ENCODE measurements at regions not wholly inside any gene's neighbourhood (a gene's known extent, or its start where the extent isn't known, plus 50 kb on each side); places are given as distances from the start of the nearest gene placed in this dataset.

GRCh38 chr1:219461981-219462400, 150.9 kb downstream of the ZC3H11B start:
- CTCF ChIA-PET: no interaction called here
- TF ChIP-seq NPAS2 (CRISPR knock-in tag; IDR thresholded peaks at IDR 0.05; ENCODE audit: borderline replicate concordance): no peak
- TF ChIP-seq CHD4 (IDR thresholded peaks at IDR 0.05; ENCODE audit: borderline replicate concordance): no peak
- TF ChIP-seq HOXB5 (CRISPR knock-in tag; IDR thresholded peaks at IDR 0.05): no peak
- Histone ChIP-seq H3K27ac (no peak overlapping the region), H3K4me1 (no peaks in the 10 kb centered on the region), H3K9me3 (no peaks in the 10 kb centered on the region), H3K4me2 (no peak overlapping the region), H3K4me3 (no peak overlapping the region)
- ATAC-seq (no peak), FAIRE-seq (no peak), DNase-seq (ENCODE audit: low read depth in 1 of 2, low spot score in 1 of 2) (no peak)
- WGBS (ENCODE audit: missing lambda C conversion rate): 88% methylated on average over 1 of the region's 1 CpG
- POLR2A ChIA-PET: no interaction called here

- no peak overlapping the region for H3K4me3 ChIP-seq
- H3K4me2 ChIP-seq: no peak overlapping the region
- no peaks in the 10 kb centered on the region for H3K9me3 ChIP-seq
- no peaks in the 10 kb centered on the region for H3K4me1 ChIP-seq
- 39% methylated on average over 11 of the region's 11 CpGs for WGBS (ENCODE audit: missing lambda C conversion rate)
- ATAC-seq (no peak), FAIRE-seq (no peak), DNase-seq (ENCODE audit: low read depth in 1 of 2, low spot score in 1 of 2) (no peak)
- no peak for TF ChIP-seq RNF2 (IDR thresholded peaks at IDR 0.05; ENCODE audit: borderline replicate concordance, low read depth)
- TF ChIP-seq MAX (IDR thresholded peaks at IDR 0.05): no peak
- TF ChIP-seq HES2 (IDR thresholded peaks at IDR 0.05): no peak
- TF ChIP-seq EP300 (IDR thresholded peaks at IDR 0.05): no peak
- TF ChIP-seq ELK1 (IDR thresholded peaks at IDR 0.05; ENCODE audit: low read depth, low read length): no peak
- TF ChIP-seq KDM5A (IDR thresholded peaks at IDR 0.05): no peak
- no peak overlapping the region for H3K27ac ChIP-seq
- CTCF ChIA-PET: no interaction called here
- POLR2A ChIA-PET: no interaction called here
These were observed 151.7 kb downstream of the ZC3H11B start for GRCh38 chr1:219460896-219461815.

- CTCF ChIA-PET: no interaction called here
- no peak for DNase-seq (ENCODE audit: low read depth in 1 of 2, low spot score in 1 of 2)
- Histone ChIP-seq H3K9me3 (no peaks in the 10 kb centered on the region), H3K4me1 (no peaks in the 10 kb centered on the region), H3K4me2 (no peak overlapping the region), H3K4me3 (no peak overlapping the region), H3K27ac (no peak overlapping the region)
- POLR2A ChIA-PET: no interaction called here
- ATAC-seq: no peak
- no peak for TF ChIP-seq USF2 (IDR thresholded peaks at IDR 0.05)
- TF ChIP-seq POLR2A (IDR thresholded peaks at IDR 0.05; ENCODE audit: low read length): no peak
- TF ChIP-seq KDM5A (IDR thresholded peaks at IDR 0.05): no peak
- TF ChIP-seq NFE2L2 (conservative IDR thresholded peaks at IDR 0.05; ENCODE audit: low read length): no peak
- no peak for TF ChIP-seq POLR2AphosphoS2 (conservative IDR thresholded peaks at IDR 0.05; ENCODE audit: low read length)
- TF ChIP-seq BHLHE40 (IDR thresholded peaks at IDR 0.05; ENCODE audit: low read depth, low read length): no peak
- TF ChIP-seq EHF (CRISPR knock-in tag; IDR thresholded peaks at IDR 0.05): no peak
- no peak for TF ChIP-seq HDAC2 (IDR thresholded peaks at IDR 0.05)
- no peak for TF ChIP-seq RCOR1 (IDR thresholded peaks at IDR 0.05; ENCODE audit: low read depth, low read length)
- TF ChIP-seq CBX8 (IDR thresholded peaks at IDR 0.05): no peak
- TF ChIP-seq ZNF302 (CRISPR knock-in tag; IDR thresholded peaks at IDR 0.05): no peak
- no peak for TF ChIP-seq SMC3 (IDR thresholded peaks at IDR 0.05)
- no peak for TF ChIP-seq FOSL2 (IDR thresholded peaks at IDR 0.05)
- no peak for TF ChIP-seq FOSL2 (CRISPR knock-in tag; IDR thresholded peaks at IDR 0.05)
- 74% methylated on average over 2 of the region's 2 CpGs for WGBS (ENCODE audit: missing lambda C conversion rate)
- no peak for FAIRE-seq
These were observed 152.6 kb downstream of the ZC3H11B start for GRCh38 chr1:219460081-219460895.

Measured in A549 (cell line).